GM21381 (cell line): ENCODE measurements at regions not wholly inside any gene's neighbourhood (a gene's known extent, or its start where the extent isn't known, plus 50 kb on each side); places are given as distances from the start of the nearest gene placed in this dataset.

Source experiments
- ATAC-seq: cut with Tn5 transposase; IDR thresholded peaks from one replicate; pipeline ENCODE4 v1.9.1; 2021; ENCODE audit warnings: mild to moderate bottlenecking, moderate library complexity; ENCODE audit not compliant: unreplicated experiment

DNA sequence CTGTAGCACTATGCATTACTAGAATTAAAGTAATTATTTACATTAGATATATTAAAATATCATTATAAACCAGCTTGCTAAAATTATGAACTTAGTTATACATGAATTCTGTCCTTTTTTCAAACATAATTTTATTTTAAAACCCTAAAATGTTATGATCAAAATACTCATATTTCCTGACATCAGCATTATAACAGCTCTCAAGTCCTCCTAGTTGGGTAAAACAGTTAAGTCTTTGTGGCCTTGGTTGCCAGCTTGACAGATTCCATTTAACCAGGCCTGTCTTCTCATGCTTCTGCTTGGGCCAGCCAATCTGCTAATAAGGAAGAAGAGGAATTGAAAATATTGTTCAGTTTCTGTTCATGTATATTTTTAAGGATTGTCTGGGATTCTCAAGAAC, 147.9 kb upstream of the SLC35B3 start:
- ATAC-seq: no peak

DNA sequence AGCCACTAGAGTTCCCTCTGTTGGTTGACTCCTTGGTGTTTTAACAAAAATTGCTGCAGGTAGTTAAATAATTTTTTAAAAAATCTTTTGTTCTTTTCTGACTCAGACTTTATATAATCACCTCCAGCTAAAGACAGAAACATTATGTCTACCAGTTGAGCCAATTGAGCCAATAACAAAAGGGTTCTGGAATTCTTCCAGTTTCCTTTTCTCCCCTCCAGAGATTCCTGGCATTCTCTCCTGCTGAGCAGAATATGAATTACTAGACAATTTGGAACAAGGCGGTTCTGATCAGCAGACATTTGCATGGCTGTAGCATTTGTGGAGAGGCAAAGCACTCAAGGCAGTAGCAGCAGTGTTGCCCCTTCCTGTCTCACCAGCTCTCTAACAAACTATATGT, 144.0 kb upstream of the SLC35B3 start:
- ATAC-seq: no peak

DNA sequence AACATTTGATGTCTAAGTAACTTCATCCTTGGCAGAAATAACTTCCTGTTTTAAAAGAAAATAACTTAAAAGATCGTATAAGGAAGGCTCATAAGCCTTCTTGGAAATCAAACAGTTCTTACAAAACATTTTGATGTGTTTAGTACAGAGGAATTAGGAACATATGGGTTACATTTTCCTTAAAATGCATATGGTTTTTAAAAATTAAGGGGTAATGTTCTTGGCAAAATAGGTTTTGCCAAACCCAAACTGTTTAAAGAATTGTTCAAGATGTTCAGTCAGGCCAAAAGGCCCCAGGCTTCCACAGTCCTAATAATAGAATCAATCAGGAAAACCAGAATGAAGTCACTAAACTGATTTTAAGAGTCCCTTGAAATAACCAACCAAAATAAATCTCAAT, 142.7 kb upstream of the SLC35B3 start:
- ATAC-seq: no peak

DNA sequence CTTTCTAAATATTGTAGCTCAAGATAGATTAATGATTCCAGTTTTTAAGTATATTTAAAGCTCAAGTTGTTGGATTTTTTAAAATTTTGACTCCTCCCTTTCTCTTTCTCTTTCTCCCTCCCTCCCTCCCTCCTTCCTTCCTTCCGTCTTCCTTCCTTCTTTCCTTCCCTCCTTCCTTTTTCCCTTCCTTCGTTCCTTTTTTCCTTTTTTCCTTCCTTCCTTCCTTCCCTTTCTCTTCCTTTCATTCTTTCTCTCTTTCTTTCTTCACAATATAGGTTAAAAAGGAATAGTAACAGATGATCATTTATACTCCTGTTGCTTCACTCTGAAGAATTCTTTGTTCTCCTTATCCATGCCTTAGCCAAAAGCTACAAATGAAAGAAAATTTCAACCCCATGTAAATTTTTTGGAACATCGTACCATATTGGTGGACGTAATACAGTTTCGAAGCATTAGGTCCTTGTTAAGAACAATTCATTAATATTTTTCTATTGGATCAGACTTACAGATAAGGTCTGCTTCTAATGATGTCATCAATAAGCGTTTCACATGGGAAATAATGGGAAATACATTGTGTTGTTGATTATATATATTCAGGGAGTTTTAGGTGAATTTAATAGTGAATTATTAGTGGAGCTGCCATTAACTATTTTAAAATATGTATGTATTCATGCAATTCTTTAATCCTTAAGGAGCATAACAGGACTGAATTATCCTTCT, 139.6 kb upstream of the SLC35B3 start:
- ATAC-seq: no peak

DNA sequence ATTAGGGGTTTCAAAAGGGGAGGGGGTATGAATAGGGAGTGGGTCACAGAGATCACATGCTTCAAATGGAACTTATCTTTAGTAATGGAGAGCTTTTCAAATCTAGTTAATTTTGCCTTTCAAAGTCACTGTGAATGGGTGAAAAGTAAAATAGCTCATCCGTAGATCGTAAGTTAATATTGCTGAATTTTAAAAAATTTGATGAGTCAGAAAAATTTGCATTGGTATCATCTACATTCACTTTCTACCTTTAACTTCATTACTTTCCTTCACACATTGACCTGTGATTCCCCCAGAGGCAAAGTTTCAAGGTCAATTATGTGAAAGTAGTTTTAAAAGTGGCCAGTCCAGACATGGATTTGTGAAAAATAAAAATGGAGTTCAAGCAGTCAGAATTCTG, 139.0 kb upstream of the SLC35B3 start:
- ATAC-seq: no peak

DNA sequence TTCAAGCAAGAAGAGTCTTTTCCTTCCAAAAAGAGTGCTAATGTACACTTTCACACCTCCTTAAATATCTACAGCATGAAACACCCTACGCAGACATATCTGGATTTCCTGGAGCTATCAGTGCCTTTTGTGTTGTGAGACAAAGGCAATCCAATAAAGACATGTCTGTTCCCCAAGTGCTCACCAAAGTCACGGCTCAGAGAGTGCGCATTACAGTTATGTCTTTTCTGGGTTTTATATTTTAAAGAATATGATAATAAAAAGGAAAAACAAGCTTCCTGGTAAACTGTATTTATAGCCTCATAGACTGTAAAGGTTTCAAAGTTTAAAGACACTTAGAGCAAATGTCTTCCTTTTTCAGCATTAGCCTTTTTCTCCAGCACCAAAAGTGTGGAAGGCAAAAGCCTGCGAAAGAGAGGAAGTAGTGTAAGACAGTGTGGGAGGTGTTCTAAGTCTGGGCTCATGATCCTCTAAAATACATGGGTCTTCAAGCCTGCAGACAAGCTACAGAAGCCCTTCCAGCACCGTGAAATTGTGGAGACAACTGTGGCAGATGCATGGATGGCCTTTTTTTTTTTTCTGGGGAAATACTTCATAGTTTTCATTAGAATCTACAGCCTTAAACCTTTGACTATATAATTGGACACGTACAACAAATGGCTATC, 135.0 kb upstream of the SLC35B3 start:
- no peak for ATAC-seq

DNA sequence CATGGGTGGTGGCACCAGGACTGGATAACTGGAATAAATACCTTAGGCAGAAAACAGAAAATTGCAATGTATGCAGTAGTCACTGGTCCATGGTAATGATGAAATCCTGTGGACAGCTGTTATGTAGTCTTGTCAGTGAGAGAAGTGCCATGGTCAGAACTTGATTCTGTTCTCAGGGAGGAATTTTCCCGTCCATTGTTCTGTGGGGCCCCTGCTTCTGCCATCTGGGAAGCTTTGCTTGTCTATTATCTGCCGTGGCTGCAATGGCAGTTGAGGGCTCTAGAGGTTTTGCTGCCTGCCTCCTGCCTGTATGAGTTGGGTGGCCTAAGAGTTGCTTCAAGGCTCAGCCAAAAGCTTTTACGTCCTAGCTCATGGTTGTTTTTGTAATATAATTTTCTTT, 126.8 kb upstream of the SLC35B3 start:
- ATAC-seq: no peak

DNA sequence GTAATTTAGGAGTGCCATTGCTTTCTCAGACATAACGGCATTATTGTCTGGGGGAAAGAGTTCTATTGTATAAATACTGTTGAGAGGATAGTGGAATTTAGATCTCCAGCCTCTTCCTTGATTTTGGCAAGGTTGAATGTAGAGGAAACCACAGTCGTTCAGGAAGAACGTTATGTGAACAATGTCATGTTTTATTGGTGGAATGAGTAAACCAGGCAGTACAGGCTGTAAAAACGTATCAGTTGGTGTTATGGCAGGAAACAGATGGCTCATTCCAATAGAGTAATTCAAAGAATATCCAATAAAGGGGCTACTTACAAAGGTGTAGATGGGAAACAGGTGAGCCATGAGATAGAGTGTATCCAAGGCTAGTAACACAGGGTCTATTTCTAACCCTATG, 123.6 kb upstream of the SLC35B3 start:
- ATAC-seq: no peak

DNA sequence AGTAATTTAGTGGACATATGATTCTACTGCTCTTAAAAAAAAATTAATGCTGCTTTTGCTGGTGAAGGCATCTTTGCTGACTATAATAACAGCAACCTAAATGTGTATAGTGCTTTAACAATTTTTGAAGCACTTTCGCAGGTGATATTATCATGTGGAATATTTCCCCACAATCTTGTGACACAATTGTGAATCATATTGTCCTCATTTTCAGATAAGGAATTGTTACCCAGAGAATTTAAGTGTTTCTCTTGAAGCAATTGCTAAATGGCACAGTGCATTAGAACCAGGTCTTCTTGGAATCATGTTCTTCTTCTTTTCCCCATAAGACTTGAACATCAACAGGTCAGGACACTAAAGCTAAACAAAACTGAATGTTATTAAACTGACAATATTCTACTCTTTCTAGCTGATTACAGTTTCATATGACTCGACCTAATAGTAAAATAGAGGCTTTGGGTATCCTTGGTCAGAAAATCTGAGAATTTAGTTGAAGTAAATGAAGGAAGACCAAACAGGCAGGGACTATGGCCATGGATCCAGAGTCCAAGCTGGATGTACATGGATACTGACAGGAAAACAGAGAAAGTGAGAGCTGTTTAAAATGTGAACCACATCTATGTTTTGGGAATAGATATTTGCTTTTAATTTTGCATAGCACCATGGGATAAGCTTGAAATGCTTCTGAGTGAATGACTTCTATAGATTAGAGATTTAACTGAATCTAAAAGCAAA, 121.8 kb upstream of the SLC35B3 start:
- ATAC-seq: no peak

DNA sequence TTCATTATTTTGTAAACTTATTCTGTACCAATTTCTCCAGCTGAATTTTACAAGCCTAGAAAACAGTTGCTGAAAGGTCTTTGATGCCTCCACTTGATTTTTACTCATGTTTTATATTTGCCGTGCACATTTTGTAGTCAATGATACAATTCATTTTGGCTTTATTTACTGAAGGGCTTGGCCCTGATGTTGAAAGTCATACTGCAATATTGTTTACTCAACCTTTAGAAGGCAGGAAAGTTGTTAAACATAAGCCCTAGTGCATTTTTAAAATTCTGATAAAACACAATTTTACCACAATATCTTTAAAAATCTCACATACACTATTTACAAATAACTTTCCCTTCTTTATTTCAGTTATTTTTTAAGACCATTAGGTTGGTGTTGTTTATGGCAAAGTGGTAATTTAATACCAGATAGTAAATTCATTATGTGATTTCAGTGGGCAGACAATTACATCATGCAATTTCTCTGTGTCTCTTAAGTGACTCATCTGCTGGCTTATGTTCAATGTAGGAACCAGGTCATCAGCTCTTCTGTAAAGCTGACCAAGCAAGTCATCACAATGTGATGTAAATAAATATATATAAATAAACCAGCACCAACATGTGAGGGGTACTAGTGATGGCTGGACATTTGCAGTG, 121.1 kb upstream of the SLC35B3 start:
- ATAC-seq: no peak

DNA sequence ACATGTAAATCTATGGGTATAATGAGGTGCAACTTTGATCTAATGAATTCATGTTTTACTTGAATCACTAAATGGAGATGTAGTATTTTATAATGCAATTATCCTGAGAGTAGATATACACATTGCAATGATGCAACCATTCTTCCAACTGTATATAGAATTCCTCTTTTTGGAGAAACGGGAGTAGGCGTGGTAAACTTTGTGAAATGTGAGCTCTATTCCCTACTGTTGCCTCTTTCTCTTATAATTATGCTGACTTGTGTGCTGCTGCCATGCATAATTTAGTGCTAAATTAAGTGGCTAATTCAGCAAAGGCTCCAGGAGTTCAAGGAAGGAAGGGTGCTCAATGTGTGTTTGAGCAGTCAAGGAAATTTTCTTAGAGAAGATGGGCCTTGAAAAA, 116.6 kb upstream of the SLC35B3 start:
- no peak for ATAC-seq

DNA sequence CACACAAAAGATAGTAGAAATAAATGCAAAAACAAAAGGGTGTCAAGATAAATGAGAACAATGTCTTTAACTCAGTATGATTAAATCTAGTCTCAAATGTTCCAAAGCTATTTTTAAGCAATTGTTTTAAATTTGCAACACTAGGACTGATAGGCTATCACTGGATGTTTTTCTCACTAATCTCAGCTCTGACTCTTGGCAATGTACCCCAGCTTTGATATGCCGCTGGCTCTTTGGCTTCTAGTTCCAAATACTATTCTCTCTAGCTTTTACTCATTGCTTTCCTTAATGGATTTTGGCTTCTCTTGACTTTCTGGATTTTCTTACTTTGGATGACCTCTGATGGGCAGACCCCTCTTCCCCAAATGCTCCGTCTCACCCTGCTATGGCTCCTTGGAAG, 116.0 kb upstream of the SLC35B3 start:
- ATAC-seq: no peak

DNA sequence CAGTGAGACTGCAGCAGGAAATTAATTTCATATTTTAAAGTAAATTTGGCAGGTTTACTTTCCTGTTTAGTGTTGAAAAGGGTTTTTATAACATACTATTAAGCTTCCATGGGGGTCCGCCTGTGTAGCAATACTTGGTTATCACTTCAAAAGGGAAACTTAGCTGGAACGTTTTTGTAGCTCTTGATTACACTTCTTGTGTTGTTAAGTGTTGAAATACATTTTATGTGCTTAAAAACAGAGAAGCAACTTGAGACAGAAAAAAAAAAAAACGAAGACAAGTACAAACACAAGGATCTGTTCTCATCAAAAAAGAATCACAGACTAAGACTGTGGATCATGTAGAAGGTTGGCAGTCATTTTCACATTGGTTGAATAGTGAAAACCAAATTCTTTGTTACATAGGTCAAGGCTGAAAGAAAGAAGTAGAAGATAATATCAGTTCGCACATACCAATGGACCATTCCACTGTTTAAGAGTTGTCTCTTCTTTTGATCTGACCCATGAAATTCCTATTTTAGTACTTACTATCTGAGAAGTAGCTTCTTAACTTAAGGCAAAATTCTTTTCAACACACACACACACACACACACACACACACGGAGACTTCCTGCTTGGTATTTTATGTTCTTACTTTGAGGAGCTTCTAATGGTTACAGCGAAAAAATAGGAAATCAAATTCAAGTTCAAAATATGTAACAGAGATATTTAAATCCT, 113.9 kb upstream of the SLC35B3 start:
- ATAC-seq: no peak

DNA sequence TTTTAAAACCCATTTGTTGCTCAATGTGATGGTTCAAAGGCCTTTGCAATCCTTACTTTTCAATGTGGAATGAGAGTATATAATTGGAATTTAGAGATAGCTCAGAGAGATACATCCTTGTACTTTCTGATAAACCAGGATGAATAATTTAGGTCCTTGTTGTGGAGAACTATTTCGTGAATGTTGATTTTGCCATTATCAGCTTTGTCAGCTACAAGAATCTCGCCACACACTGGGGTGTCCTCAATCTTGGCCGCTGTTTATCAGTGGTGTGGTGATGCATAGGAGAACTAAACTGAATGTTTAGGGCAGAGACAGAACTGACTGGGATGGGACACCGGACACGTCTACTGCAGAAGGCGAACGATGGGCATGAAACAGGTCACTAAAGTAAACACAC, 111.2 kb upstream of the SLC35B3 start:
- ATAC-seq: no peak

DNA sequence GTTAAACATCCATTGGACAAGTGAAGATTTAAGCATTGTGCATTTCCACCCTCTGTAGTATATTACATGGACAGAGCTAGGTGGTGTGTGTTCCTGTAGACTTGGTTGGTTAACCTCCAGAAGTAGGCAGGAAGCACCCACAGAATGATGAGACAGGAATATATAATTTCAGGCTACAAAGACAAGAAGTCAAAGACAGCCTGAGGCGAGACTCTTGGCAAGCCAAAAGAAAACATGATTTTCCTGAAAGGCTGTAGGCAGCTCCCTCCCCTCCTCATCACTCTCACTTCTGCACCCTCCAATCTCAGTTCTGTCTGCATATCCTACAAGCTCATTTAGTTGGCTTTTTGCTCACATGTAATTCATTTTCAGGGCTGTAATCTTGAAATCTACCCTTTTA, 110.0 kb upstream of the SLC35B3 start:
- no peak for ATAC-seq

DNA sequence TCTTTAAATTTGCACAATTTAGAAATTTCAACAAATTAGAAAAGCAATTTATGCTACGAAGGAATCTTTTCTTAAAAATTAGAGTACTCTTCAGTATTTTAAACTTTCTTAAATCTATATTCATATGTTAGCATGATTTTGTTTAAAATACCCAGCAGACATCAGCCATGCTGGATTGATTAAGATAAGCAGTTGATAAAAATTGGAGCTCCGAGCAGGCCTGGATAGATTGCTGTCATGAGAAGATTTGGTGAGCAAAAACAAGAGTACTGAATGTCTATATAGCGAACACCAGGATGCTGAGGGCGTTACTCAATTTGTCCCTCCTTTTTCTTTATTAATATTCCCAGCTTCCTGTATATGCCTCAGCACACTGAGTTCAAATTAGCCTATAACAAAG, 108.4 kb upstream of the SLC35B3 start:
- no peak for ATAC-seq

DNA sequence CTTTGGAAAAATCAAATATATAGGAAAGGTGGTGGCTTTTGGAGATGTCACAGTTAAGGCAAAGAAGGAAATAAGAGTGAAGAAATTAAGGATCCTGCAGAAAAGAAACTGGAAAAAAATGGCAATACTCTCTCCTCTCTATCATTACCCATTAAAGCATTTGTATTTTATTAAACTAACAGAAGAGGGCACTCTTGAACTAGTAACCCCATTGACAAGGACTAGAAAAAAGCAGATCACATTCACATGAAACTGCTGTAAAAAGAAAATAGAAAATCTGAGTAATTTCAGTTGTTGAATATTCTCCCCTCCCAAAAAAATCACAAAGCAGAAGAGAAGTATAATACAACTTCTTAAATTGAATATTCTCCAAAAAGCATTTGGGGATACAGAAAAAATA, 104.1 kb upstream of the SLC35B3 start:
- ATAC-seq: no peak

DNA sequence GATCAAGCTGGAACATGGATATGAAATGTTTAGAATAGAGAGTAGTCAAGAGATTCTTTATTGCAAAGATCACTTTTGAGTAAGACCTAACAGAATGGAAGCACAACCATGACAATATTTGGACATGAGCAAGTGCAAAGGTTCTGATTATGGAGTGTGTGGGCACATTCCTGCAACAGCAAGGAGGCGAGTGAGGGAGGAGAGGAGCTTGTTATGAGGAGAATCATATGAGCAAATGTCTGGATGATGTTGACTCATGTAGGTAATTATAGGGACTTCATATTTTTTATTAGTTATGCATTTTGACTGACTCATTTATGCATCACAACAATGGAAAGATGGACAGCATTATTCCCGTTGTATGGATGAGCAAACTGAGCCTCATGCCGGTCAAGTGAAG, 100.8 kb upstream of the SLC35B3 start:
- ATAC-seq: no peak

DNA sequence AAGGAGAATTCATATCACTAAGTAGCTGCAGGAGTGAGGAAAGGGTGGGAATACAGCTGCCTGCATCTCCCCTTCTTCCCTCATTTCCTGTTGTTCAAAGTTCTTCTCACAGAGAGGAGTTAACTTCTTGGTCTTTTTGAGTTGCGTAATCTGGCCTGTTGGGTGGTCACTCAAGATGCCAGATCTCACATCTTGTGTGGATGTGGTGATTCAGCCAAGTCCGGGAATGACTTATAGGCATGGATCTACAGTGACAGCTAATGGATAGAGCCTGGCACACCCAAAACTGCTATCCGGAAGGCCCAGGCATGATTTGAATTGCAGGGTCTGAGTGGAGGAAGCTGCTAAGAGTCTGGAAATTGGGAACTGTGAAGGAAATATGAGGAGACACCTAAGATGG, 100.2 kb upstream of the SLC35B3 start:
- ATAC-seq: no peak

DNA sequence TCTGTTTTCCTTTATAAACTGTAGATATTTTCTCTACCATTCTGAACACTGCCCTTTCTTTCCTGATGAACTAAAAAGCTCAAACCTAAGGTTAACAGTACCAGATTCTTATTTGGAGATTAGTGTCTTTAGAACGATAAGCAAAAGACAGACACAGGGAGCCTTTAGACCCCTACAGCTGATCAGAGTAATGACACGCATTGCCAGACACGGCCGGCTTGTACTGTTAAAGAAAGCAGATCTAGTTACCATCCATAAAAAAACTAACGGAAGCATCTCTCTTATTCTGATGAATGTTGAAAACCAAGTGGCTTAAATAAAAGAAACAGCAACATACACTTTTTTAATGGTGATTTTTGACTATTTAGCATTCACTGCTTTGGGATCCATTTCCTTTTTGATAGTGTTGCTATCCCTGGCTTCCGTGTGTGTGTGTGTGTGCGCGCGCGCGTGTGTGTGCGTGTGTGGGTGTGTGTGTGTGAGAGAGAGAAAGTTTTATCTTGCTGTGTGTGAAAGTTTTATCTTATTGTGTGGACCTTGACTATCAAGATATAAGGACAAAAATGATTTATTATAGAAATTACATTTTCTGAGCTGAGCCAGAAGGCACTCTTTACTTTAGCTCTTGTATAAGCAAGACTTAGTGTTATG, 95.6 kb upstream of the SLC35B3 start:
- ATAC-seq: no peak

DNA sequence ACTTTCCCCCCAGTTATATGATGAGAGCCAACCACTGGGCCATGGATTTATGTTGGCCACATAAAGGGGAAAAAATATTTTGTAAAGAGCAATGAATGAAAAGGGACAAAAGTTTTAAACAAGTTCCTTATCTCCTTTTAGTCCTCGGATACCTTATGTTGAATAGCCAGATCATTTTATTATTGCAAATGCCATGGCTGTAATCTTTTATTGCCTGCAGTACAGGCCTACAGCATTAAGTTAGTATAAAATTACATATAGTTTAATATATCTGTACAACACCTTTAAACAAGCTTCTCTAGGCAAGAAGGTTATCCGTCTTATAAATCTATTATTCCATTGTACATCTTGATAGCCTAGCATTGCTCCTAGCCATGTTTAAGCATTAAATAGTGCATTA, 93.9 kb upstream of the SLC35B3 start:
- ATAC-seq: no peak
